Mesenchymal stem cell (in vitro differentiated cells and primary cell): ENCODE measurements at regions not wholly inside any gene's neighbourhood (a gene's known extent, or its start where the extent isn't known, plus 50 kb on each side); places are given as distances from the start of the nearest gene placed in this dataset.

Experiments
- DNase-seq: peaks from one replicate; pipeline ENCODE4 v3.0.0-alpha.2; 2013
- H2AFZ ChIP-seq: one replicate; pipeline ENCODE4 v1.6.1; 2013; ENCODE audit warnings: low read depth, mild to moderate bottlenecking, control low read depth, inconsistent platforms, low read length, moderate library complexity
- H2AK5ac ChIP-seq: 2 replicates; pipeline ENCODE4 v1.6.1; 2013; ENCODE audit warnings: low read length, moderate library complexity, mild to moderate bottlenecking, inconsistent platforms; ENCODE audit not compliant: severe bottlenecking
- H2BK120ac ChIP-seq: one replicate; pipeline ENCODE4 v1.6.1; 2013; ENCODE audit warnings: low read depth, mild to moderate bottlenecking, inconsistent platforms, low read length, moderate library complexity
- H2BK12ac ChIP-seq, 2 experiments: one replicate each; pipeline ENCODE4 v1.6.1; 2013; ENCODE audit warnings: inconsistent platforms in 2 of 2, low read length in 2 of 2, mild to moderate bottlenecking in 2 of 2, moderate library complexity in 2 of 2, control low read depth in 1 of 2
- H2BK15ac ChIP-seq: one replicate; pipeline ENCODE4 v1.6.1; 2013; ENCODE audit warnings: mild to moderate bottlenecking, low read depth, inconsistent platforms; ENCODE audit not compliant: poor library complexity, severe bottlenecking
- H2BK5ac ChIP-seq: 2 replicates; pipeline ENCODE4 v1.6.1; 2013; ENCODE audit warnings: low read depth, mild to moderate bottlenecking, low read length, control low read depth, inconsistent platforms; ENCODE audit not compliant: poor library complexity, severe bottlenecking
- H3K14ac ChIP-seq, 2 experiments: one replicate each; pipeline ENCODE4 v1.6.1; 2013; ENCODE audit warnings: inconsistent platforms in 2 of 2, low read length in 2 of 2, control low read depth in 1 of 2, mild to moderate bottlenecking in 1 of 2, moderate library complexity in 1 of 2
- H3K18ac ChIP-seq, 2 experiments: one replicate each; pipeline ENCODE4 v1.6.1; 2013; ENCODE audit warnings: inconsistent platforms in 2 of 2, low read length in 2 of 2, control low read depth in 1 of 2, low read depth in 1 of 2, mild to moderate bottlenecking in 1 of 2
- H3K23ac ChIP-seq, 2 experiments: one replicate each; pipeline ENCODE4 v1.6.1; 2013; ENCODE audit warnings: inconsistent platforms in 2 of 2, low read length in 2 of 2, mild to moderate bottlenecking in 2 of 2, moderate library complexity in 2 of 2, control low read depth in 1 of 2
- H3K27ac ChIP-seq: 2 replicates; pipeline ENCODE4 v1.5.1; 2013; ENCODE audit warnings: mild to moderate bottlenecking, moderate library complexity, low read length, control low read depth, inconsistent platforms; ENCODE audit not compliant: poor library complexity, severe bottlenecking
- H3K27me3 ChIP-seq, 2 experiments: 2 replicates each; pipeline versions ENCODE4 v1.6.1 to v1.7.0; 2013; ENCODE audit warnings: low read length in 2 of 2, mild to moderate bottlenecking in 2 of 2, moderate library complexity in 2 of 2, control low read depth in 1 of 2, inconsistent platforms in 1 of 2; ENCODE audit not compliant: control insufficient read depth in 1 of 2, insufficient read depth in 1 of 2
- H3K36me3 ChIP-seq, 2 experiments: 2 replicates each; pipeline versions ENCODE4 v1.6.1 to v1.7.0; 2013; ENCODE audit warnings: low read length in 2 of 2, control low read depth in 1 of 2, inconsistent platforms in 1 of 2, low read depth in 1 of 2, mild to moderate bottlenecking in 1 of 2; ENCODE audit not compliant: insufficient read depth in 2 of 2, control insufficient read depth in 1 of 2
- H3K4ac ChIP-seq, 2 experiments: one replicate each; pipeline ENCODE4 v1.6.1; 2013; ENCODE audit warnings: inconsistent platforms in 2 of 2, low read length in 2 of 2, mild to moderate bottlenecking in 2 of 2, moderate library complexity in 2 of 2, control low read depth in 1 of 2, low read depth in 1 of 2
- H3K4me1 ChIP-seq: 2 replicates; pipeline ENCODE4 v1.6.1; 2013; ENCODE audit warnings: low read depth, low read length, control low read depth; ENCODE audit not compliant: control insufficient read depth, insufficient read depth
- H3K4me2 ChIP-seq: 2 replicates; pipeline ENCODE4 v1.6.1; 2013; ENCODE audit warnings: low read length, mild to moderate bottlenecking, inconsistent platforms; ENCODE audit not compliant: poor library complexity, severe bottlenecking
- H3K4me3 ChIP-seq, 2 experiments: 2 replicates each; pipeline versions ENCODE4 v1.5.1 to v1.7.0; 2013; ENCODE audit warnings: low read length in 2 of 2, mild to moderate bottlenecking in 2 of 2, control low read depth in 1 of 2, low read depth in 1 of 2; ENCODE audit not compliant: insufficient read depth in 1 of 2
- H3K79me1 ChIP-seq: replicated peaks from 2 replicates; pipeline ENCODE4 v1.6.1; 2013; ENCODE audit warnings: mild to moderate bottlenecking, control low read depth, low read length, inconsistent platforms; ENCODE audit not compliant: poor library complexity, severe bottlenecking
- H3K9ac ChIP-seq: 2 replicates; pipeline ENCODE4 v1.7.0; 2013; ENCODE audit warnings: mild to moderate bottlenecking, low read length, moderate library complexity
- H3K9me3 ChIP-seq: 2 replicates; pipeline ENCODE4 v1.7.0; 2013; ENCODE audit warnings: mild to moderate bottlenecking, low read length; ENCODE audit not compliant: control insufficient read depth
- H4K8ac ChIP-seq: one replicate; pipeline ENCODE4 v1.6.1; 2013; ENCODE audit warnings: inconsistent platforms, mild to moderate bottlenecking, low read length, moderate library complexity
- H4K91ac ChIP-seq: one replicate; pipeline ENCODE4 v1.6.1; 2013; ENCODE audit warnings: mild to moderate bottlenecking, low read length, inconsistent platforms
- WGBS: methylation state at CpG from one replicate; pipeline ENCODE4 v1.1.7; 2013; ENCODE audit warnings: mixed read lengths; 5-methylcytosine and 5-hydroxymethylcytosine counted together

- Histone ChIP-seq H3K27ac (no peak overlapping the region), H4K91ac (no peak overlapping the region), H3K9me3 (peaks cover 10% of the 10 kb centered on the region), H3K79me1 (no peaks in the 10 kb centered on the region), H2BK120ac (no peak overlapping the region), H3K4me1 (no peaks in the 10 kb centered on the region), H2AFZ (no peak overlapping the region), H3K18ac (no peak overlapping the region), H3K4me3 (no peak overlapping the region), H2BK5ac (no peak overlapping the region), H3K14ac (no peak overlapping the region), H2BK15ac (no peak overlapping the region), H4K8ac (no peak overlapping the region), H2AK5ac (no peak overlapping the region), H2BK12ac (no peak overlapping the region), H3K27me3 (peaks cover 0 to 9% of the 10 kb centered on the region in 2 experiments), H3K4me2 (no peak overlapping the region), H3K23ac (no peak overlapping the region), H3K4ac (no peak overlapping the region), H3K9ac (no peak overlapping the region), H3K36me3 (no peaks in the 10 kb centered on the region)
- 85% methylated on average over 3 of the region's 3 CpGs for WGBS
- no peak for DNase-seq
Measured at GRCh38 chr15:47862402-47862801, 145.1 kb downstream of the SEMA6D start.

GRCh38 chr15:47866446-47866845, 149.1 kb downstream of the SEMA6D start:
- Histone ChIP-seq H3K36me3 (no peaks in the 10 kb centered on the region), H3K27ac (no peak overlapping the region), H3K4me3 (no peak overlapping the region), H4K8ac (no peak overlapping the region), H3K14ac (no peak overlapping the region), H3K4me1 (no peaks in the 10 kb centered on the region), H3K18ac (no peak overlapping the region), H3K4ac (no peak overlapping the region), H3K4me2 (no peak overlapping the region), H2BK12ac (no peak overlapping the region), H2AK5ac (no peak overlapping the region), H3K27me3 (peaks cover 0 to 4% of the 10 kb centered on the region in 2 experiments), H3K9ac (no peak overlapping the region), H3K79me1 (no peaks in the 10 kb centered on the region), H2BK5ac (no peak overlapping the region), H2BK120ac (no peak overlapping the region), H4K91ac (no peak overlapping the region), H2AFZ (no peak overlapping the region), H3K9me3 (peaks cover 10% of the 10 kb centered on the region), H2BK15ac (no peak overlapping the region), H3K23ac (no peak overlapping the region)
- WGBS = 100% methylated on average over 1 of the region's 1 CpG
- no peak for DNase-seq

GRCh38 chr15:47870300-47870955, 153.1 kb downstream of the SEMA6D start:
- peak overlapping the region in 1 of 2 experiments; percentile 9 for H2BK12ac ChIP-seq

GRCh38 chr15:47870956-47871625, 153.8 kb downstream of the SEMA6D start:
- Histone ChIP-seq H3K4me3 (no peak overlapping the region), H3K18ac (peak overlapping the region; percentile 34 to 44), H3K14ac (no peak overlapping the region), H2BK5ac (no peak overlapping the region), H3K9me3 (no peaks in the 10 kb centered on the region), H3K27ac (no peak overlapping the region), H2AFZ (no peak overlapping the region), H3K79me1 (no peaks in the 10 kb centered on the region), H3K4me2 (no peak overlapping the region), H3K4me1 (no peaks in the 10 kb centered on the region), H3K9ac (no peak overlapping the region), H3K4ac (peak overlapping the region; percentile 2 to 5), H4K8ac (no peak overlapping the region), H2BK12ac (peak overlapping the region; percentile 11 to 99), H2BK15ac (no peak overlapping the region), H3K27me3 (no peaks in the 10 kb centered on the region), H4K91ac (peak overlapping the region; percentile 64), H2AK5ac (no peak overlapping the region), H3K36me3 (no peaks in the 10 kb centered on the region), H2BK120ac (peak overlapping the region; percentile 21), H3K23ac (no peak overlapping the region)
- peak; percentile 89 for DNase-seq
- 53% methylated on average over 2 of the region's 2 CpGs for WGBS

More at GRCh38 chr15:47870300-47870955, 153.1 kb downstream of the SEMA6D start:
- H3K9ac ChIP-seq = no peak overlapping the region
- no peak overlapping the region for H2AK5ac ChIP-seq
- no peak overlapping the region for H2AFZ ChIP-seq
- no peak overlapping the region for H2BK15ac ChIP-seq
- no peak overlapping the region for H3K4me2 ChIP-seq
- H3K9me3 ChIP-seq = peaks cover 4% of the 10 kb centered on the region
- no peaks in the 10 kb centered on the region for H3K27me3 ChIP-seq
- no peak overlapping the region for H3K23ac ChIP-seq
- no peak for DNase-seq
- no peak overlapping the region for H2BK120ac ChIP-seq
- H3K79me1 ChIP-seq = no peaks in the 10 kb centered on the region
- no peaks in the 10 kb centered on the region for H3K36me3 ChIP-seq
- H3K4me1 ChIP-seq = no peaks in the 10 kb centered on the region
- peak overlapping the region in 1 of 2 experiments; percentile 14 for H3K18ac ChIP-seq
- no peak overlapping the region for H3K4me3 ChIP-seq
- no peak overlapping the region for H2BK5ac ChIP-seq
- H3K14ac ChIP-seq = no peak overlapping the region
- H4K8ac ChIP-seq = no peak overlapping the region
- 91% methylated on average over 1 of the region's 1 CpG for WGBS
- H3K4ac ChIP-seq = no peak overlapping the region
- H4K91ac ChIP-seq = no peak overlapping the region
- H3K27ac ChIP-seq = no peak overlapping the region
